SK-N-SH (cell line): ENCODE measurements at regions not wholly inside any gene's neighbourhood (a gene's known extent, or its start where the extent isn't known, plus 50 kb on each side); places are given as distances from the start of the nearest gene placed in this dataset.

Source experiments
- CTCF ChIA-PET: fragments of 300-600, 350-600 bp; formaldehyde crosslinking; extraction: SDS; loops from one replicate; lab custom pipeline; 2021; lab: Yijun Ruan, JAX
- POLR2A ChIA-PET: fragments of 350-600 bp; sonication (Branson Sonifier 250); formaldehyde crosslinking; extraction: SDS; loops from one replicate; lab custom pipeline; 2020; ENCODE audit warnings: antibody characterized with exemption, inconsistent platforms; lab: Yijun Ruan, JAX
- DNase-seq: peaks from one replicate; pipeline ENCODE4 v3.0.0; 2012
- H2AFZ ChIP-seq: fragments of 200-600 bp; sonication (generic); 2 replicates; pipeline ENCODE4 v1.8.1; 2016; ENCODE audit warnings: antibody characterized with exemption, mild to moderate bottlenecking, low read depth
- H3F3A ChIP-seq: fragments of 200-600 bp; sonication (generic); replicated peaks from 2 replicates; pipeline ENCODE3; 2016; ENCODE audit warnings: antibody characterized with exemption, mild to moderate bottlenecking; ENCODE audit not compliant: insufficient read depth
- H3K27ac ChIP-seq, 2 experiments: fragments of 200-500 bp in 1 of 2; fragments of 200-600 bp in 1 of 2; sonication (Bioruptor generic) in 1 of 2; sonication (generic), shearing (Covaris generic) in 1 of 2; 2 replicates each; pipeline versions ENCODE4 v1.5.1 to v1.6.1; 2014 to 2016; ENCODE audit warnings: low read depth in 2 of 2, inconsistent platforms in 1 of 2, low read length in 1 of 2, mild to moderate bottlenecking in 1 of 2, mixed read lengths in 1 of 2
- H3K27me3 ChIP-seq: fragments of 200-600 bp; sonication (generic), shearing (Covaris generic); 2 replicates; pipeline ENCODE4 v1.6.1; 2016; ENCODE audit warnings: mixed run types; ENCODE audit not compliant: insufficient read depth
- H3K36me3 ChIP-seq, 2 experiments: fragments of 200-500 bp in 1 of 2; fragments of 200-600 bp in 1 of 2; sonication (Bioruptor generic) in 1 of 2; sonication (generic) in 1 of 2; replicated peaks in 1 of 2; 2 replicates each; pipeline versions ENCODE3 to v1.5.1; 2014 to 2016; ENCODE audit warnings: low read length in 1 of 2, mild to moderate bottlenecking in 1 of 2; ENCODE audit not compliant: insufficient read depth in 2 of 2, control insufficient read depth in 1 of 2
- H3K4me1 ChIP-seq, 2 experiments: fragments of 200-500 bp in 1 of 2; fragments of 200-600 bp in 1 of 2; sonication (Bioruptor generic) in 1 of 2; sonication (generic), shearing (Covaris generic) in 1 of 2; 2 replicates each; pipeline versions ENCODE4 v1.5.1 to v1.6.1; 2014 to 2016; ENCODE audit warnings: low read depth in 1 of 2, low read length in 1 of 2, mixed run types in 1 of 2; ENCODE audit not compliant: insufficient read depth in 2 of 2, control insufficient read depth in 1 of 2
- H3K4me2 ChIP-seq: fragments of 200-600 bp; sonication (generic), shearing (Covaris generic); 2 replicates; pipeline ENCODE4 v1.6.1; 2017; ENCODE audit warnings: mixed run types
- H3K4me3 ChIP-seq, 2 experiments: fragments of 200-500 bp in 1 of 2; fragments of 200-600 bp in 1 of 2; sonication (Bioruptor generic) in 1 of 2; sonication (generic), shearing (Covaris generic) in 1 of 2; 2 replicates each; pipeline versions ENCODE4 v1.5.1 to v1.8.1; 2014 to 2016; ENCODE audit warnings: low read depth in 2 of 2, inconsistent platforms in 1 of 2, low read length in 1 of 2, mild to moderate bottlenecking in 1 of 2, mixed read lengths in 1 of 2, moderate library complexity in 1 of 2
- H3K79me2 ChIP-seq: fragments of 200-600 bp; sonication (generic); 2 replicates; pipeline ENCODE4 v1.8.1; 2017; ENCODE audit warnings: mild to moderate bottlenecking; ENCODE audit not compliant: insufficient read depth
- H3K9ac ChIP-seq: fragments of 200-600 bp; sonication (generic); 2 replicates; pipeline ENCODE4 v1.6.1; 2017; ENCODE audit warnings: mixed run types
- H3K9me2 ChIP-seq: fragments of 200-600 bp; sonication (generic); 2 replicates; pipeline ENCODE4 v1.6.1; 2017; ENCODE audit warnings: mixed run types
- H3K9me3 ChIP-seq: fragments of 200-600 bp; sonication (generic); 2 replicates; pipeline ENCODE4 v1.6.1; 2017; ENCODE audit warnings: mixed run types, mild to moderate bottlenecking, moderate library complexity
- H4K20me1 ChIP-seq: fragments of 200-600 bp; sonication (generic); 2 replicates; pipeline ENCODE4 v1.6.1; 2017; ENCODE audit warnings: mild to moderate bottlenecking, mixed run types; ENCODE audit not compliant: insufficient read depth
- CHD2 ChIP-seq: fragments of 150-350 bp; IDR thresholded peaks from 2 replicates; pipeline ENCODE4 v1.6.1; 2018; ENCODE audit warnings: low read length; ENCODE audit not compliant: partially characterized antibody
- EP300 ChIP-seq, 2 experiments: IDR thresholded peaks; 2 replicates each; pipeline versions ENCODE4 v1.4.0 to v1.6.1; 2012; ENCODE audit warnings: borderline replicate concordance in 1 of 2, low read depth in 1 of 2, low read length in 1 of 2
- FOSL2 ChIP-seq: IDR thresholded peaks from 2 replicates; pipeline ENCODE4 v1.4.0; 2012; ENCODE audit warnings: low read depth, mild to moderate bottlenecking, moderate library complexity, borderline replicate concordance
- FOXJ3 ChIP-seq: sonication (generic); formaldehyde crosslinking; IDR thresholded peaks from 2 replicates; pipeline ENCODE4 v1.5.1; 2020; ENCODE audit warnings: mild to moderate bottlenecking, missing genetic modification reagents
- FOXM1 ChIP-seq: IDR thresholded peaks from 2 replicates; pipeline ENCODE4 v1.4.0; 2012; ENCODE audit warnings: low read depth, mild to moderate bottlenecking
- GABPA ChIP-seq: IDR thresholded peaks from 2 replicates; pipeline ENCODE4 v1.4.0; 2012; ENCODE audit warnings: low read depth, mild to moderate bottlenecking
- GATA2 ChIP-seq: sonication (generic); formaldehyde crosslinking; IDR thresholded peaks from 2 replicates; pipeline ENCODE4 v1.5.0; 2020; ENCODE audit warnings: mild to moderate bottlenecking, missing genetic modification reagents
- JUND ChIP-seq: IDR thresholded peaks from 2 replicates; pipeline ENCODE4 v1.4.0; 2012
- RAD21 ChIP-seq: IDR thresholded peaks from 2 replicates; pipeline ENCODE4 v1.6.1; 2012; ENCODE audit warnings: mild to moderate bottlenecking, low read length
- RFX5 ChIP-seq: IDR thresholded peaks from 2 replicates; pipeline ENCODE4 v1.6.1; 2012; ENCODE audit warnings: mild to moderate bottlenecking, improper control_type of control experiment, low read length
- SIN3A ChIP-seq: IDR thresholded peaks from 2 replicates; pipeline ENCODE4 v1.6.1; 2012; ENCODE audit warnings: low read depth, mild to moderate bottlenecking, low read length, moderate library complexity, borderline replicate concordance
- TAF1 ChIP-seq: IDR thresholded peaks from 2 replicates; pipeline ENCODE4 v1.6.1; 2012; ENCODE audit warnings: low read depth, mild to moderate bottlenecking, low read length, moderate library complexity, borderline replicate concordance
- TEAD4 ChIP-seq: IDR thresholded peaks from 2 replicates; pipeline ENCODE4 v1.4.0; 2012; ENCODE audit warnings: mild to moderate bottlenecking, borderline replicate concordance; ENCODE audit not compliant: insufficient read depth
- WGBS: methylation state at CpG from one replicate; pipeline ENCODE4 v1.1.6; 2017; ENCODE audit warnings: low lambda C conversion rate; 5-methylcytosine and 5-hydroxymethylcytosine counted together
- TF ChIP-seq, protein P1 (sequence below): IDR thresholded peaks from 2 replicates; pipeline ENCODE4 v1.4.0; 2012; ENCODE audit warnings: low read depth
- TF ChIP-seq, protein P2 (sequence below): IDR thresholded peaks from 2 replicates; pipeline ENCODE4 v1.4.0; 2012; ENCODE audit warnings: low read depth, borderline replicate concordance
- TF ChIP-seq, protein P3 (sequence below): fragments of 150-350 bp; IDR thresholded peaks from 2 replicates; pipeline ENCODE4 v1.6.1; 2016; ENCODE audit warnings: mild to moderate bottlenecking, low read depth, low read length
- TF ChIP-seq, protein P4 (sequence below): fragments of 150-350 bp; IDR thresholded peaks from 2 replicates; pipeline ENCODE4 v1.6.1; 2017; ENCODE audit warnings: antibody characterized with exemption, low read length, low read depth, borderline replicate concordance
- TF ChIP-seq, protein P5 (sequence below): fragments of 200-600 bp; sonication (generic); IDR thresholded peaks from 2 replicates; pipeline ENCODE4 v1.6.1; 2017; ENCODE audit warnings: antibody characterized with exemption, mild to moderate bottlenecking, moderate library complexity
- TF ChIP-seq, protein P6 (sequence below): IDR thresholded peaks from 2 replicates; pipeline ENCODE4; 2012

DNA sequence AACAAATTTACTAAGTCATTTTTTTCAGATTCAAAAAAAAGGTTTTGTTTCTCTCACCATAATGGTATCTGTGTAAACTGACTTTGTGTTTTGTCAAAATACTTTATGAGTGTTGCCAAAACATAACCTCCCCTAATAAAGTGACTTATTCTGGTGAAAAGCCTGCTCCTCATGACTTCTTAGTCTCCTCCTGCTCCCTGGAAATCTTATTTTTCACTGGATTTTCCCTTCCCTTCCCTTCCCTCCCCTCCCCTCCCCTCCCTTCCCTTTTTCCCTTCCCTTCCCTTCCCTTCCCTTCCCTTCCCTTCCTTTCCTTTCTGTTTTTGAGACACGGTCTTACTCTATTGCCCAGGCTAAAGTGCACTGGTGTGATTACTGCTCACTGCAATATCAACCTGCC, 650.1 kb upstream of the GHITM start:
- H3F3A ChIP-seq: no peaks in the 10 kb centered on the region
- TF ChIP-seq FOXM1 (no peak), EP300 (IDR thresholded peaks at IDR 0.05; ENCODE audit: borderline replicate concordance in 1 of 2, low read depth in 1 of 2, low read length in 1 of 2) (no peak), TEAD4 (no peak), RAD21 (no peak), GABPA (no peak), RFX5 (no peak), FOXJ3 (CRISPR knock-in tag) (no peak), SIN3A (no peak), CHD2 (no peak)
- TF ChIP-seq, protein P1, sequence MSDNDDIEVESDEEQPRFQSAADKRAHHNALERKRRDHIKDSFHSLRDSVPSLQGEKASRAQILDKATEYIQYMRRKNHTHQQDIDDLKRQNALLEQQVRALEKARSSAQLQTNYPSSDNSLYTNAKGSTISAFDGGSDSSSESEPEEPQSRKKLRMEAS: no peak
- TF ChIP-seq, protein P2, sequence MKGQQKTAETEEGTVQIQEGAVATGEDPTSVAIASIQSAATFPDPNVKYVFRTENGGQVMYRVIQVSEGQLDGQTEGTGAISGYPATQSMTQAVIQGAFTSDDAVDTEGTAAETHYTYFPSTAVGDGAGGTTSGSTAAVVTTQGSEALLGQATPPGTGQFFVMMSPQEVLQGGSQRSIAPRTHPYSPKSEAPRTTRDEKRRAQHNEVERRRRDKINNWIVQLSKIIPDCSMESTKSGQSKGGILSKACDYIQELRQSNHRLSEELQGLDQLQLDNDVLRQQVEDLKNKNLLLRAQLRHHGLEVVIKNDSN: no peak
- TF ChIP-seq, protein P3, sequence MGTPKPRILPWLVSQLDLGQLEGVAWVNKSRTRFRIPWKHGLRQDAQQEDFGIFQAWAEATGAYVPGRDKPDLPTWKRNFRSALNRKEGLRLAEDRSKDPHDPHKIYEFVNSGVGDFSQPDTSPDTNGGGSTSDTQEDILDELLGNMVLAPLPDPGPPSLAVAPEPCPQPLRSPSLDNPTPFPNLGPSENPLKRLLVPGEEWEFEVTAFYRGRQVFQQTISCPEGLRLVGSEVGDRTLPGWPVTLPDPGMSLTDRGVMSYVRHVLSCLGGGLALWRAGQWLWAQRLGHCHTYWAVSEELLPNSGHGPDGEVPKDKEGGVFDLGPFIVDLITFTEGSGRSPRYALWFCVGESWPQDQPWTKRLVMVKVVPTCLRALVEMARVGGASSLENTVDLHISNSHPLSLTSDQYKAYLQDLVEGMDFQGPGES: no peak
- TF ChIP-seq, protein P4, sequence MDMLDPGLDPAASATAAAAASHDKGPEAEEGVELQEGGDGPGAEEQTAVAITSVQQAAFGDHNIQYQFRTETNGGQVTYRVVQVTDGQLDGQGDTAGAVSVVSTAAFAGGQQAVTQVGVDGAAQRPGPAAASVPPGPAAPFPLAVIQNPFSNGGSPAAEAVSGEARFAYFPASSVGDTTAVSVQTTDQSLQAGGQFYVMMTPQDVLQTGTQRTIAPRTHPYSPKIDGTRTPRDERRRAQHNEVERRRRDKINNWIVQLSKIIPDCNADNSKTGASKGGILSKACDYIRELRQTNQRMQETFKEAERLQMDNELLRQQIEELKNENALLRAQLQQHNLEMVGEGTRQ: no peak
- DNase-seq: no peak
- H3K79me2 ChIP-seq: no peaks in the 10 kb centered on the region
- no peak overlapping the region for H3K9ac ChIP-seq
- H3K27me3 ChIP-seq: no peaks in the 10 kb centered on the region
- H3K9me2 ChIP-seq: no peaks in the 10 kb centered on the region
- no peaks in the 10 kb centered on the region for H3K4me1 ChIP-seq
- H4K20me1 ChIP-seq: no peaks in the 10 kb centered on the region
- ChIA-PET POLR2A (no interaction called here), CTCF (interaction anchor here (0.9 kb wide), 1 partner anchor 9 kb away, joined by 3 read pairs; no protein-coding TSS in a partner anchor)
- no peaks in the 10 kb centered on the region for H3K9me3 ChIP-seq
- H3K27ac ChIP-seq: no peak overlapping the region
- no peak overlapping the region for H2AFZ ChIP-seq
- H3K36me3 ChIP-seq: no peaks in the 10 kb centered on the region
- no peak overlapping the region for H3K4me3 ChIP-seq
- WGBS: 45% methylated on average over 1 of the region's 1 CpG
- no peak overlapping the region for H3K4me2 ChIP-seq

DNA sequence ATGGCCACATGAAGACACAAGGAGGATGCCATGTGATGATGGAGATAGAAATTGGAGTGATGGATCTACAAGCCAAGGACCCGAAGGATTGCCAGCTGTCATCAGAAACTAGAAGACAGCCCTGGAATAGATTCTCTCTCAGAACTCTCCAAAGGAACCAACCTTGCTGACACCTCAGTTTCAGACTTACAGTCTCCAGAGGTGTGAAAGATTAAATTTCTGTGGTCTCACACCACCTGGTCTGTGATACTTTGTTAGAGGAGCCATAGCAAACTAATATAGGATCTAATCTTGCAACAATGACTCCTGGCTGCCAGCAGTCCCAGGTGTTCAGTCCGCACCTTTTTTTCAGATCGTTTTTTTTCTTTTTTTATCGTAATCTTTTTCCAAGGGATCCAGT, 647.3 kb upstream of the GHITM start:
- H2AFZ ChIP-seq: no peak overlapping the region
- POLR2A ChIA-PET: no interaction called here
- DNase-seq: no peak
- TF ChIP-seq TAF1 (no peak), FOSL2 (no peak), GATA2 (CRISPR knock-in tag) (no peak), FOXJ3 (CRISPR knock-in tag) (no peak), FOXM1 (no peak), JUND (no peak)
- TF ChIP-seq, protein P2: no peak
- TF ChIP-seq, protein P3: no peak
- TF ChIP-seq, protein P5, sequence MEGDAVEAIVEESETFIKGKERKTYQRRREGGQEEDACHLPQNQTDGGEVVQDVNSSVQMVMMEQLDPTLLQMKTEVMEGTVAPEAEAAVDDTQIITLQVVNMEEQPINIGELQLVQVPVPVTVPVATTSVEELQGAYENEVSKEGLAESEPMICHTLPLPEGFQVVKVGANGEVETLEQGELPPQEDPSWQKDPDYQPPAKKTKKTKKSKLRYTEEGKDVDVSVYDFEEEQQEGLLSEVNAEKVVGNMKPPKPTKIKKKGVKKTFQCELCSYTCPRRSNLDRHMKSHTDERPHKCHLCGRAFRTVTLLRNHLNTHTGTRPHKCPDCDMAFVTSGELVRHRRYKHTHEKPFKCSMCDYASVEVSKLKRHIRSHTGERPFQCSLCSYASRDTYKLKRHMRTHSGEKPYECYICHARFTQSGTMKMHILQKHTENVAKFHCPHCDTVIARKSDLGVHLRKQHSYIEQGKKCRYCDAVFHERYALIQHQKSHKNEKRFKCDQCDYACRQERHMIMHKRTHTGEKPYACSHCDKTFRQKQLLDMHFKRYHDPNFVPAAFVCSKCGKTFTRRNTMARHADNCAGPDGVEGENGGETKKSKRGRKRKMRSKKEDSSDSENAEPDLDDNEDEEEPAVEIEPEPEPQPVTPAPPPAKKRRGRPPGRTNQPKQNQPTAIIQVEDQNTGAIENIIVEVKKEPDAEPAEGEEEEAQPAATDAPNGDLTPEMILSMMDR: no peak
- TF ChIP-seq, protein P6, sequence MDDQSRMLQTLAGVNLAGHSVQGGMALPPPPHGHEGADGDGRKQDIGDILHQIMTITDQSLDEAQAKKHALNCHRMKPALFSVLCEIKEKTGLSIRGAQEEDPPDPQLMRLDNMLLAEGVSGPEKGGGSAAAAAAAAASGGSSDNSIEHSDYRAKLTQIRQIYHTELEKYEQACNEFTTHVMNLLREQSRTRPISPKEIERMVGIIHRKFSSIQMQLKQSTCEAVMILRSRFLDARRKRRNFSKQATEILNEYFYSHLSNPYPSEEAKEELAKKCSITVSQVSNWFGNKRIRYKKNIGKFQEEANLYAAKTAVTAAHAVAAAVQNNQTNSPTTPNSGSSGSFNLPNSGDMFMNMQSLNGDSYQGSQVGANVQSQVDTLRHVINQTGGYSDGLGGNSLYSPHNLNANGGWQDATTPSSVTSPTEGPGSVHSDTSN: no peak

More for the DNA sequence above, 647.3 kb upstream of the GHITM start:
- no peaks in the 10 kb centered on the region for H3F3A ChIP-seq
- no peak overlapping the region for H3K27ac ChIP-seq
- H3K9me2 ChIP-seq: no peaks in the 10 kb centered on the region
- no peaks in the 10 kb centered on the region for H3K9me3 ChIP-seq
- 42% methylated on average over 4 of the region's 4 CpGs for WGBS
- no peaks in the 10 kb centered on the region for H4K20me1 ChIP-seq
- CTCF ChIA-PET: no interaction called here
- no peaks in the 10 kb centered on the region for H3K27me3 ChIP-seq
- no peaks in the 10 kb centered on the region for H3K4me1 ChIP-seq
- H3K36me3 ChIP-seq: no peaks in the 10 kb centered on the region
- H3K4me2 ChIP-seq: no peak overlapping the region
- no peak overlapping the region for H3K9ac ChIP-seq
- no peak overlapping the region for H3K4me3 ChIP-seq
- no peaks in the 10 kb centered on the region for H3K79me2 ChIP-seq
